Skeletal muscle satellite cell (primary cell): ENCODE measurements at regions not wholly inside any gene's neighbourhood (a gene's known extent, or its start where the extent isn't known, plus 50 kb on each side); places are given as distances from the start of the nearest gene placed in this dataset.
"Not testable (repeated sequence)": the region's sequence is repeated elsewhere in the genome, so short reads cannot be mapped to it uniquely, and the experiment has no call there.

Experiments
- H3K27me3 ChIP-seq: 2 replicates; pipeline ENCODE4 v1.7.0; 2013; ENCODE audit warnings: low read length; ENCODE audit not compliant: control insufficient read depth, insufficient read depth
- H3K36me3 ChIP-seq: 2 replicates; pipeline ENCODE4 v1.7.0; 2013; ENCODE audit warnings: mild to moderate bottlenecking, control low read depth, low read length; ENCODE audit not compliant: insufficient read depth
- H3K4me1 ChIP-seq: 2 replicates; pipeline ENCODE4 v1.7.0; 2013; ENCODE audit warnings: low read length; ENCODE audit not compliant: control insufficient read depth, insufficient read depth
- H3K4me2 ChIP-seq: 2 replicates; pipeline ENCODE4 v1.7.0; 2013; ENCODE audit warnings: mild to moderate bottlenecking, low read length
- H3K4me3 ChIP-seq: 2 replicates; pipeline ENCODE4 v1.7.0; 2013; ENCODE audit warnings: low read length
- H3K9ac ChIP-seq: 2 replicates; pipeline ENCODE4 v1.7.0; 2013; ENCODE audit warnings: mild to moderate bottlenecking, low read depth, low read length, moderate library complexity
- H3K9me3 ChIP-seq: replicated peaks from 2 replicates; pipeline ENCODE4 v1.7.0; 2013; ENCODE audit warnings: mild to moderate bottlenecking, control low read depth, low read length

DNA sequence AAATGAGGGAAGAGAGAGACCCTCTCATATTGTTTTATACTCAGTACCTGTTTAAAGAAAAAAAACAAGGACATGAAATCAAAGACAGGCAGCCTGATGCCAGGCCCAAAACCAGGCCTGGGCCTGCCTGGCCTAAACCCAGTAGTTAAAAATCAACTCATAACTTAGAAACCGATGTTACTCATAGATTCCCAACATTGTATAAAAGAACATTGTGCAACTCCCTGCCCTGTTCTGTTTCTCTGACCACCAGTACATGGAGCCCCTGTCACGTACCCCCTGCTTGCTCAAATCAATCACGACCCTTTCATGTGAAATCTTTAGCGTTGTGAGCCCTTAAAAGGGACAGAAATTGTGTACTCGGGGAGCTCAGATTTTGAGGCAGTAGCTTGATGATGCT is 291.4 kb upstream of the SGCG start:
- not testable (repeated sequence) for H3K4me2 ChIP-seq, H3K4me1 ChIP-seq, H3K4me3 ChIP-seq, H3K36me3 ChIP-seq, H3K27me3 ChIP-seq, H3K9ac ChIP-seq, H3K9me3 ChIP-seq

GRCh38 chr13:22893204-22893603 is 287.6 kb upstream of the SGCG start:
- H3K9me3 ChIP-seq, result no peaks in the 10 kb centered on the region
- H3K4me2 ChIP-seq, result no peak overlapping the region
- H3K36me3 ChIP-seq, result no peaks in the 10 kb centered on the region
- no peaks in the 10 kb centered on the region for H3K4me1 ChIP-seq
- no peaks in the 10 kb centered on the region for H3K27me3 ChIP-seq
- H3K9ac ChIP-seq, result no peak overlapping the region
- H3K4me3 ChIP-seq, result no peak overlapping the region

DNA sequence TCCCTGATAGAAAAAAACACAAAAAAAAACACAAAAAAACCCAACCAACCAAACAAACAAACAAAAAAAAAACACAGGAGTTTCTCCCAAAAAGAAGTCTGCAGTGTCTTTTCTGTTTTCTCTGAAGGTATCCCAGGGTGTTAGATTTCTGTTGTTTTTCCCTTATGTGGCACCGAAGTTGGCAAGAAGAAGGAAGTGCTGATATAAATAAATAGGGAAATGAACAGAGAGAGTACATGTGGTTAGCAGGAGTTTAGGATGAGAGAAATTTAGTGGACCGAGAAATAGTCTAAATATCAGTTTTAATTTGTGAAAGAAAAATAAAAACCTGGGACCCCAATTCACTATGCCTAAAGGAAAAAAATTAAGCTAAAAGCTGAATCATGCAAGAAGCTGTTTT is 287.0 kb upstream of the SGCG start:
- Histone ChIP-seq H3K36me3 (no peaks in the 10 kb centered on the region), H3K4me3 (no peak overlapping the region), H3K9ac (no peak overlapping the region), H3K4me2 (no peak overlapping the region), H3K9me3 (no peaks in the 10 kb centered on the region), H3K4me1 (no peaks in the 10 kb centered on the region), H3K27me3 (no peaks in the 10 kb centered on the region)

DNA sequence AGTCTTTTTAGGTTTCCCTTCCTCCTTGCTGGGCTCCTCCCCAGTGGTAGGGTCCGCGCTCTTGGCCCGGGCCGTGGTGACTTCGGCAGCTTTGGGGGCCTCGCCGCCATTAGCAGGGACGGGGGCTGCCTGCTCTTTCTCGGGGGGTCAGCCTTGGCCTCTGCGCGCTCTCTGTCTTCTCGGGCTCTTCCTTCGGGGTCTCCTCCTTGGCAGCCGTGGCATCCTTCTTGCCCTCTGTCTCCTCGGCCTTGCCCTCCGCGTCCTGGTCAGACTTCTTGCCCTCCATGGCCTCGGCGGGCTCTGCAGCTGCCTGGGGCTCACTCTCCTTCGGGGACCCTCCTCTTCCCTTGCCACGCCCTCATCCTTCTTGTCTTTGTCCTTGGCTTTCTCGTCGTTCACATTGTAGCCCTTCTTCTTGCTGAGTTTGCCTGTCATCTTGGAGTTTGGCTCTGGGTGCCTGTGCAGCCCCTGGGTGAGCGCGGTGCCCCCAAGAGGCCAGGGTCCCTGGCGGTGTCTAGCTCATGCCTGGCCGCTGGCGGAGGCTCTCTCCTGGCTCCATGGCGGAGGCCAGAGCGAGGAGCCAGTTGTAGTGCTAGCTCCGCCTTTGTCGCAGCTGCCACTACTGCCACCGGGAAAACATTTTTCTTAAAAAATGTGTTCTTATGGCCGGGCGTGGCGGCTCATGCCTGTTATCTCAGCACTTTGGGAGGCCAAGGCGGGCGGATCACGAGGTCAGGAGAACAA is 283.0 kb upstream of the SGCG start:
- H3K9me3 ChIP-seq, result no peaks in the 10 kb centered on the region
- no peak overlapping the region for H3K4me3 ChIP-seq
- no peaks in the 10 kb centered on the region for H3K27me3 ChIP-seq
- no peak overlapping the region for H3K4me2 ChIP-seq
- H3K4me1 ChIP-seq, result no peaks in the 10 kb centered on the region
- H3K9ac ChIP-seq, result no peak overlapping the region
- H3K36me3 ChIP-seq, result no peaks in the 10 kb centered on the region

GRCh38 chr13:22900416-22900951 is 280.3 kb upstream of the SGCG start:
- H3K9me3 ChIP-seq, H3K27me3 ChIP-seq, H3K4me3 ChIP-seq, H3K4me1 ChIP-seq, H3K4me2 ChIP-seq, H3K9ac ChIP-seq, H3K36me3 ChIP-seq: not testable (repeated sequence)

- H3K4me3 ChIP-seq, result no peak overlapping the region
- no peak overlapping the region for H3K9ac ChIP-seq
- H3K4me2 ChIP-seq, result no peak overlapping the region
- no peaks in the 10 kb centered on the region for H3K36me3 ChIP-seq
- H3K4me1 ChIP-seq, result no peaks in the 10 kb centered on the region
- H3K9me3 ChIP-seq, result no peaks in the 10 kb centered on the region
- no peaks in the 10 kb centered on the region for H3K27me3 ChIP-seq
Observed at GRCh38 chr13:22903301-22903700, 277.5 kb upstream of the SGCG start.

DNA sequence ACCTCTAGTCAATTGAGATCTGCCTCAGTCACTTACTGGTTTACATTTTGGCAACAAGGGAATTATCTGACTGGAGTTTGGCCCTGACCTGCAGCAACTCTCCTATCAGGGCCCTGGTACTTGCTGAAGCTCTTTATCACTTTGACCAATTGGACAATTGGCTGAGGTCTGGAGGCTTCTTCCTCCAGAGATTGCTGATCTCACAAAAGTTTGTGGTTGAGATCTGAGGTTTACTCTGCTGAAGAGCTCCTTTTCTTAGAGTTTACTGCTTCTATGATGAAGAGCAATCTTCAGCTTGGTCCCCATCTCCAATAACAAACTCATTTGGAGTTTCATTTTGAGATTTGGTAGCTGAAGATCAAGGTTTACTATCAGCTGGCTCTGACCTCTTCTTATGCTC is 276.9 kb upstream of the SGCG start:
- no peaks in the 10 kb centered on the region for H3K4me1 ChIP-seq
- no peaks in the 10 kb centered on the region for H3K9me3 ChIP-seq
- no peaks in the 10 kb centered on the region for H3K36me3 ChIP-seq
- no peak overlapping the region for H3K9ac ChIP-seq
- H3K4me2 ChIP-seq, result no peak overlapping the region
- no peak overlapping the region for H3K4me3 ChIP-seq
- no peaks in the 10 kb centered on the region for H3K27me3 ChIP-seq

GRCh38 chr13:22915442-22916082 is 265.2 kb upstream of the SGCG start:
- Histone ChIP-seq H3K9ac (peak overlapping the region; percentile 81), H3K36me3 (no peaks in the 10 kb centered on the region), H3K4me2 (peak overlapping the region; percentile 81), H3K9me3 (no peaks in the 10 kb centered on the region), H3K4me3 (peak overlapping the region; percentile 77), H3K27me3 (no peaks in the 10 kb centered on the region), H3K4me1 (no peaks in the 10 kb centered on the region)

GRCh38 chr13:22916276-22916675 is 264.5 kb upstream of the SGCG start:
- H3K36me3 ChIP-seq, H3K27me3 ChIP-seq, H3K4me1 ChIP-seq, H3K9me3 ChIP-seq: not testable (repeated sequence)
- peak overlapping the region; percentile 81 for H3K4me2 ChIP-seq
- H3K9ac ChIP-seq, result peak overlapping the region; percentile 81
- peak overlapping the region; percentile 77 for H3K4me3 ChIP-seq

GRCh38 chr13:22925881-22926747 is 254.7 kb upstream of the SGCG start:
- Histone ChIP-seq H3K36me3 (no peaks in the 10 kb centered on the region), H3K9me3 (no peaks in the 10 kb centered on the region), H3K27me3 (no peaks in the 10 kb centered on the region), H3K4me1 (no peaks in the 10 kb centered on the region), H3K4me2 (peak overlapping the region; percentile 88), H3K4me3 (peak overlapping the region; percentile 73), H3K9ac (peak overlapping the region; percentile 67)

GRCh38 chr13:22926748-22927400 is 253.9 kb upstream of the SGCG start:
- Histone ChIP-seq H3K9me3 (no peaks in the 10 kb centered on the region), H3K36me3 (no peaks in the 10 kb centered on the region), H3K9ac (peak overlapping the region; percentile 67), H3K27me3 (no peaks in the 10 kb centered on the region), H3K4me1 (no peaks in the 10 kb centered on the region), H3K4me2 (peak overlapping the region; percentile 88), H3K4me3 (peak overlapping the region; percentile 73)
